Stimulated activated CD4-positive, alpha-beta T cell treated with anti-CD3 and anti-CD28 coated beads, Interleukin-4, amount 100 ng/mL, for 48 hours (primary cell): ENCODE measurements at regions not wholly inside any gene's neighbourhood (a gene's known extent, or its start where the extent isn't known, plus 50 kb on each side); places are given as distances from the start of the nearest gene placed in this dataset.

Experiments
- DNase-seq, 2 donors: peaks; one replicate each; pipeline ENCODE4 v3.0.0-alpha.2; 2020; ENCODE audit warnings: low read depth in 2 of 2

GRCh38 chr6:41428996-41429421 lies 93.6 kb downstream of the NCR2 start:
- DNase-seq: peak; percentile 30 to 58

- DNase-seq: no peak
Observed at GRCh38 chr6:41429506-41430504, 94.4 kb downstream of the NCR2 start.

- DNase-seq: no peak
Observed at GRCh38 chr6:41430875-41431274, 95.5 kb downstream of the NCR2 start.

- no peak for DNase-seq
Observed at GRCh38 chr6:41432280-41432679, 96.9 kb downstream of the NCR2 start.

- no peak for DNase-seq
Observed at GRCh38 chr6:41434803-41435481, 99.5 kb downstream of the NCR2 start.

GRCh38 chr6:41437604-41438003 lies 102.2 kb downstream of the NCR2 start:
- DNase-seq: no peak

GRCh38 chr6:41438746-41439145 lies 103.3 kb downstream of the NCR2 start:
- DNase-seq: no peak

GRCh38 chr6:41439524-41440418 lies 104.4 kb downstream of the NCR2 start:
- DNase-seq: no peak

- no peak for DNase-seq
Observed at GRCh38 chr6:41440958-41441357, 105.2 kb upstream of the FOXP4 start.

GRCh38 chr6:41441598-41442351 lies 104.4 kb upstream of the FOXP4 start:
- no peak for DNase-seq

- DNase-seq: no peak
Observed at GRCh38 chr6:41442352-41442672, 103.9 kb upstream of the FOXP4 start.

- DNase-seq: peak in 1 of 2 donors; percentile 24
Observed at GRCh38 chr6:41442800-41443501, 103.2 kb upstream of the FOXP4 start.

- no peak for DNase-seq
Observed at GRCh38 chr6:41443616-41444525, 102.3 kb upstream of the FOXP4 start.

- DNase-seq: no peak
Observed at GRCh38 chr6:41445261-41445660, 100.9 kb upstream of the FOXP4 start.

- no peak for DNase-seq
Observed at GRCh38 chr6:41446132-41446531, 100.0 kb upstream of the FOXP4 start.

- no peak for DNase-seq
Observed at GRCh38 chr6:41446907-41447545, 99.2 kb upstream of the FOXP4 start.

- no peak for DNase-seq
Observed at GRCh38 chr6:41448256-41448655, 97.9 kb upstream of the FOXP4 start.

- DNase-seq: no peak
Observed at GRCh38 chr6:41449399-41450245, 96.6 kb upstream of the FOXP4 start.
